Endodermal cell (in vitro differentiated cells): ENCODE measurements at regions not wholly inside any gene's neighbourhood (a gene's known extent, or its start where the extent isn't known, plus 50 kb on each side); places are given as distances from the start of the nearest gene placed in this dataset.

Experiments used
- DNase-seq: peaks from one replicate; pipeline ENCODE4 v3.0.0-alpha.2; 2017
- H3K27ac ChIP-seq: 2 replicates; pipeline ENCODE4 v1.5.1; 2013; ENCODE audit warnings: mild to moderate bottlenecking, low read depth, low read length, moderate library complexity
- H3K27me3 ChIP-seq: 2 replicates; pipeline ENCODE4 v1.6.1; 2013; ENCODE audit warnings: mild to moderate bottlenecking, low read length, moderate library complexity; ENCODE audit not compliant: insufficient read depth, control insufficient read depth, poor library complexity, severe bottlenecking
- H3K36me3 ChIP-seq: 2 replicates; pipeline ENCODE4 v1.7.0; 2013; ENCODE audit warnings: mild to moderate bottlenecking, low read length, moderate library complexity; ENCODE audit not compliant: control insufficient read depth, insufficient read depth
- H3K4me1 ChIP-seq: one replicate; pipeline ENCODE4 v1.7.0; 2013; ENCODE audit warnings: low read length; ENCODE audit not compliant: control insufficient read depth, insufficient read depth
- H3K4me3 ChIP-seq: 2 replicates; pipeline ENCODE4 v1.5.1; 2013; ENCODE audit warnings: mild to moderate bottlenecking, low read length, moderate library complexity
- H3K9ac ChIP-seq: 2 replicates; pipeline ENCODE4 v1.6.1; 2013; ENCODE audit warnings: mild to moderate bottlenecking, low read length, moderate library complexity; ENCODE audit not compliant: poor library complexity, severe bottlenecking; ENCODE audit errors: extremely low read depth
- H3K9me3 ChIP-seq: 2 replicates; pipeline ENCODE4 v1.6.1; 2013; ENCODE audit warnings: mild to moderate bottlenecking, low read length, moderate library complexity; ENCODE audit not compliant: control insufficient read depth
- H3K27ac Mint-ChIP-seq: 2 replicates; pipeline ENCODE4 v1.8.0; 2020; ENCODE audit warnings: mixed read lengths
- H3K27me3 Mint-ChIP-seq: 2 replicates; pipeline ENCODE4 v1.8.0; 2021; ENCODE audit warnings: mild to moderate bottlenecking, mixed read lengths; ENCODE audit not compliant: insufficient read depth
- H3K36me3 Mint-ChIP-seq: 2 replicates; pipeline ENCODE4 v1.8.0; 2020; ENCODE audit warnings: low read depth, mixed read lengths
- H3K4me1 Mint-ChIP-seq: 2 replicates; pipeline ENCODE4 v1.8.0; 2020; ENCODE audit warnings: mixed read lengths
- H3K4me3 Mint-ChIP-seq: 2 replicates; pipeline ENCODE4 v1.8.0; 2020; ENCODE audit warnings: mild to moderate bottlenecking, moderate library complexity, mixed read lengths
- H3K9me3 Mint-ChIP-seq: 2 replicates; pipeline ENCODE4 v1.8.0; 2020; ENCODE audit warnings: mild to moderate bottlenecking, mixed read lengths
- CTCF ChIP-seq: fragments of 200-600 bp; sonication (generic); conservative IDR thresholded peaks from 2 replicates; pipeline ENCODE4 v1.5.0; 2021; ENCODE audit warnings: antibody characterized with exemption, mild to moderate bottlenecking
- WGBS, 2 experiments: methylation state at CpG; one replicate each; pipeline versions ENCODE4 v1.1.5 to v1.1.7; 2013; ENCODE audit warnings: missing lambda C conversion rate in 2 of 2, mixed read lengths in 1 of 2; ENCODE audit not compliant: insufficient coverage in 1 of 2, insufficient read length in 1 of 2; 5-methylcytosine and 5-hydroxymethylcytosine counted together

DNA sequence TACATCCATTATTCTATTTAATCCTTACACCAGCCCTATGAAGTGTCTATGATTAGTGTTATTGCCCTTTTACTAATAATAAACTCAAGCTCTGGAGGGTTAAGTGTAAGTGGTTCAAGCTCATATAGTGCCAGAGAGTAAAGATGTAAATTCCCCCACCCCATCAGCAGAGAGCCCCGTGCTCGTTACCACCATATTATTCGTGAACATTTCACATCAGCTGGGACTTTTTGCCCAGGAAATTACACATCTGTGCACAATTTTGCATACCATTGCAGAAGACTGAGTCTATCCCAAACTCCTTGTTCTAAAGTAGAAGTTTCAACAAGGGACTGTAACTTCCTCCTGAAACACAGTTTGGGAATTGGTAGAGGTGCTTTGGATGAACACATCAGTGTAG, 220.1 kb downstream of the BCAS1 start:
- Histone ChIP-seq H3K9ac (no peak overlapping the region), H3K4me1 (no peaks in the 10 kb centered on the region), H3K4me3 (no peak overlapping the region), H3K27me3 (no peaks in the 10 kb centered on the region), H3K27ac (no peak overlapping the region), H3K36me3 (no peaks in the 10 kb centered on the region), H3K9me3 (no peaks in the 10 kb centered on the region)
- peaks cover 9% of the 10 kb centered on the region for H3K9me3 Mint-ChIP-seq
- H3K27ac Mint-ChIP-seq = no peak overlapping the region
- no peaks in the 10 kb centered on the region for H3K27me3 Mint-ChIP-seq
- H3K4me3 Mint-ChIP-seq = no peak overlapping the region
- DNase-seq = no peak
- 96 to 100% methylated on average over 3 of the region's 3 CpGs for WGBS, 2 experiments
- H3K4me1 Mint-ChIP-seq = peaks cover 24% of the 10 kb centered on the region
- H3K36me3 Mint-ChIP-seq = no peaks in the 10 kb centered on the region
- TF ChIP-seq CTCF = no peak

DNA sequence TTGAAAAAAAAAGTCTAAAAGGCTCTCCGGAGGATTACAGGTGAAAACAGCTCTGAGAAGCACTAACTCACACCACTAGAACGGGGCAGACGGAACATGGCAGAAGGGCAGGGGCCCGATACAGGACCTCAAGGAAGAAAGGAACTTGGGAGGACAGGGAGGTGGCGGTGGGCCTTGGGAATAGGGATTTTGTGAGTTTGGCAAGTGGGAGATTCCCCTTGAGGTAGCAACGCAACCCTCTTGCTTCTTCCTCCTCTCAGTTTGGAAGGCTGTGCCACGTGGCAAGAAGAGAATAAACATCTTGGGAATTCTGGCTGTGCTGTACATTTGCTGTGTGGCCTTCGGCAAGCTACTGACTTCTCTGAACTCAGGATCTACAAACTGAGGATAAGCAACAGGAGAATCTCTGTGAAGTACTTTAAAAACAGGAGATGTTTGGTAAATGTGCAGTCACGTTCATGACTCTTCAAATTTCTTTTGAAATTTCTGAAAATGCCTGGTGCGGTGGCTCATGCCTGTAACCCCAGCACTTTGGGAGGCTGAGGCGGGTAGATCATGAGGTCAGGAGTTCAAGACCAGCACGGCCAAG, 220.8 kb downstream of the BCAS1 start:
- no peaks in the 10 kb centered on the region for H3K27me3 ChIP-seq
- no peak for TF ChIP-seq CTCF
- no peak overlapping the region for H3K27ac ChIP-seq
- H3K4me1 ChIP-seq = no peaks in the 10 kb centered on the region
- H3K36me3 ChIP-seq = no peaks in the 10 kb centered on the region
- H3K9ac ChIP-seq = no peak overlapping the region
- H3K4me3 ChIP-seq = no peak overlapping the region
- Mint-ChIP-seq H3K27ac (no peak overlapping the region), H3K4me3 (no peak overlapping the region), H3K36me3 (no peaks in the 10 kb centered on the region), H3K4me1 (peaks cover 22% of the 10 kb centered on the region), H3K27me3 (no peaks in the 10 kb centered on the region), H3K9me3 (peaks cover 9% of the 10 kb centered on the region)
- no peaks in the 10 kb centered on the region for H3K9me3 ChIP-seq
- no peak for DNase-seq
- 91 to 99% methylated on average over 8 to 12 of the region's 12 CpGs for WGBS, 2 experiments

DNA sequence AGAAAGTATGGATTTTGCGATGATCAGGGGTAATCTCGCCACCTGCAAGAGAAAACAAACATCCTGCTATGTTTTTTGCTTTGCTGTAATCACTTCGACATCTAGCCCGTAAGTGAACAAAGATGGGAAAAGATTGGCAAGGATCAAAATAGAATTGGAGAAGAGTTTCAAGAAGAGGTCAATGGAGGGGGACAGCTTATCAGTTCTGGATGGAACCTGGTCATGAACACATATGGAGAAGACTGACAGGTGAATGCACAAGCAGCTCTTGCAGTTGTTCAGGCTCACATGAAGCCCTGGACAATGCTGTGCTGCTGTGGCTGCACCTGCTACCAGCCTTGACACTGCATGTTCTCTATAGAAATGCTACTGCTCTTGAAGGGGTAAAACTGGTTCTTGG, 222.1 kb downstream of the BCAS1 start:
- H3K9me3 ChIP-seq = peaks cover 7% of the 10 kb centered on the region
- Mint-ChIP-seq H3K4me3 (no peak overlapping the region), H3K27ac (no peak overlapping the region), H3K4me1 (peaks cover 22% of the 10 kb centered on the region), H3K27me3 (no peaks in the 10 kb centered on the region), H3K36me3 (no peaks in the 10 kb centered on the region), H3K9me3 (peaks cover 8% of the 10 kb centered on the region)
- H3K9ac ChIP-seq = no peak overlapping the region
- H3K4me1 ChIP-seq = no peaks in the 10 kb centered on the region
- H3K27ac ChIP-seq = no peak overlapping the region
- 93 to 94% methylated on average over 4 of the region's 4 CpGs for WGBS, 2 experiments
- H3K36me3 ChIP-seq = no peaks in the 10 kb centered on the region
- H3K4me3 ChIP-seq = no peak overlapping the region
- DNase-seq = no peak
- H3K27me3 ChIP-seq = no peaks in the 10 kb centered on the region
- no peak for TF ChIP-seq CTCF
